Vagina (tissue), 2 donors: ENCODE measurements at regions not wholly inside any gene's neighbourhood (a gene's known extent, or its start where the extent isn't known, plus 50 kb on each side); places are given as distances from the start of the nearest gene placed in this dataset.

Experiments used
- POLR2A ChIP-seq, 2 donors: fragments of 450-650 bp; IDR thresholded peaks; one replicate each; pipeline ENCODE4 v1.6.1; 2017; ENCODE audit warnings: antibody characterized with exemption in 2 of 2, mild to moderate bottlenecking in 2 of 2, moderate library complexity in 2 of 2
- POLR2AphosphoS5 ChIP-seq, 2 donors: sonication (generic); formaldehyde crosslinking; IDR thresholded peaks; one replicate each; pipeline ENCODE4 v1.9.0; 2017; ENCODE audit warnings: antibody characterized with exemption in 2 of 2, mild to moderate bottlenecking in 2 of 2, low read depth in 1 of 2; ENCODE audit not compliant: insufficient read depth in 1 of 2
- TF ChIP-seq, protein P1 (sequence below), 3 experiments: fragments of 450-650 bp in 2 of 3; fragments of 200-600 bp in 1 of 3; sonication (generic) in 1 of 3; IDR thresholded peaks; one replicate each; pipeline ENCODE4 v1.5.1; 2017 to 2019; ENCODE audit warnings: antibody characterized with exemption in 3 of 3, mild to moderate bottlenecking in 2 of 3, moderate library complexity in 2 of 3

- TF ChIP-seq, protein P1, sequence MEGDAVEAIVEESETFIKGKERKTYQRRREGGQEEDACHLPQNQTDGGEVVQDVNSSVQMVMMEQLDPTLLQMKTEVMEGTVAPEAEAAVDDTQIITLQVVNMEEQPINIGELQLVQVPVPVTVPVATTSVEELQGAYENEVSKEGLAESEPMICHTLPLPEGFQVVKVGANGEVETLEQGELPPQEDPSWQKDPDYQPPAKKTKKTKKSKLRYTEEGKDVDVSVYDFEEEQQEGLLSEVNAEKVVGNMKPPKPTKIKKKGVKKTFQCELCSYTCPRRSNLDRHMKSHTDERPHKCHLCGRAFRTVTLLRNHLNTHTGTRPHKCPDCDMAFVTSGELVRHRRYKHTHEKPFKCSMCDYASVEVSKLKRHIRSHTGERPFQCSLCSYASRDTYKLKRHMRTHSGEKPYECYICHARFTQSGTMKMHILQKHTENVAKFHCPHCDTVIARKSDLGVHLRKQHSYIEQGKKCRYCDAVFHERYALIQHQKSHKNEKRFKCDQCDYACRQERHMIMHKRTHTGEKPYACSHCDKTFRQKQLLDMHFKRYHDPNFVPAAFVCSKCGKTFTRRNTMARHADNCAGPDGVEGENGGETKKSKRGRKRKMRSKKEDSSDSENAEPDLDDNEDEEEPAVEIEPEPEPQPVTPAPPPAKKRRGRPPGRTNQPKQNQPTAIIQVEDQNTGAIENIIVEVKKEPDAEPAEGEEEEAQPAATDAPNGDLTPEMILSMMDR (IDR thresholded peaks at IDR 0.05): no peak
- no peak for TF ChIP-seq POLR2AphosphoS5 (IDR thresholded peaks at IDR 0.05; ENCODE audit: insufficient read depth in 1 of 2, low read depth in 1 of 2)
- TF ChIP-seq POLR2A (IDR thresholded peaks at IDR 0.05): no peak
Observed at GRCh38 chr15:60091157-60091556, 87.0 kb downstream of the FOXB1 start.
